ENCODE measurements at regions not wholly inside any gene's neighbourhood (a gene's known extent, or its start where the extent isn't known, plus 50 kb on each side); places are given as distances from the start of the nearest gene placed in this dataset.

DNA sequence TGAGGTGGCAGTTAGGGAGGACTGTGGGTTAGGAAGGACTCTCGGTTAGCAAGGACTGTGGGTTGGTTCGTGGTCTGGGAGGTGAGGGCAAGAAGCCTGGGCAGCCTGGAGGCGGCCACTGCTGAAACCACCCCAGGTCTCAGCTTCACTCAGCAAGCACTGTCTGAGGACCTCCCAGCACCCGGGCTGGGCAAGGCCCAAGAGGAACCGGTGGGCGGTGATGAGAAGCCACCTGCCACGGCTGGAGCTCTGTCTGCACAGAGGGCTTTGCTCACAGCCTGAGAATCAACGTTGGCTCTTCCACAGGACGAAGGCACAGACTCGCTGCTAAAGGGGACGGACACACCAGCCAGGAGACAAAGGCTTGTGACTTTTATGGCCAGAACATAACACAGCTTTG is 69.3 kb downstream of the DACT2 start:
- TF ChIP-seq POLR2A (IDR thresholded peaks at IDR 0.05) (no peak), CTCF (IDR thresholded peaks at IDR 0.05) (no peak)
